Skeletal muscle satellite cell (primary cell): ENCODE measurements at regions not wholly inside any gene's neighbourhood (a gene's known extent, or its start where the extent isn't known, plus 50 kb on each side); places are given as distances from the start of the nearest gene placed in this dataset.
"Not testable (repeated sequence)": the region's sequence is repeated elsewhere in the genome, so short reads cannot be mapped to it uniquely, and the experiment has no call there.

Source experiments
- H3K27me3 ChIP-seq: 2 replicates; pipeline ENCODE4 v1.7.0; 2013; ENCODE audit warnings: low read length; ENCODE audit not compliant: control insufficient read depth, insufficient read depth
- H3K36me3 ChIP-seq: 2 replicates; pipeline ENCODE4 v1.7.0; 2013; ENCODE audit warnings: mild to moderate bottlenecking, control low read depth, low read length; ENCODE audit not compliant: insufficient read depth
- H3K4me1 ChIP-seq: 2 replicates; pipeline ENCODE4 v1.7.0; 2013; ENCODE audit warnings: low read length; ENCODE audit not compliant: control insufficient read depth, insufficient read depth
- H3K4me2 ChIP-seq: 2 replicates; pipeline ENCODE4 v1.7.0; 2013; ENCODE audit warnings: mild to moderate bottlenecking, low read length
- H3K4me3 ChIP-seq: 2 replicates; pipeline ENCODE4 v1.7.0; 2013; ENCODE audit warnings: low read length
- H3K9ac ChIP-seq: 2 replicates; pipeline ENCODE4 v1.7.0; 2013; ENCODE audit warnings: mild to moderate bottlenecking, low read depth, low read length, moderate library complexity
- H3K9me3 ChIP-seq: replicated peaks from 2 replicates; pipeline ENCODE4 v1.7.0; 2013; ENCODE audit warnings: mild to moderate bottlenecking, control low read depth, low read length

DNA sequence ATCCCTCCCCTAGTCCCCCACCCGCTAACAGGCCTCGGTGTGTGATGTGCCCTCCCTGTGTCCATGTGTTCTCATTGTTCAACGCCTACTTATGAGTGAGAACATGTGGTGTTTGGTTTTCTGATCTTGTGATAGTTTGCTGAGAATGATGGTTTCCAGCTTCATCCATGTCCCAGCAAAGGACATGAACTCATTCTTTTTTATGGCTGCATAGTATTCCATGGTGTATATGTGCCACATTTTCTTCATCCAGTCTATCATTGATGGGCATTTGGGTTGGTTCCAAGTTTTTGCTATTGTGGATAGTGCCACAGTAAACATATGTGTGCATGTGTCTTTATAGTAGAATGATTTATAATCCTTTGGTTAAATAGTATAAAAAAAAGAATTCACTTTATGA, 380.9 kb upstream of the ST8SIA4 start:
- H3K9ac ChIP-seq, H3K4me3 ChIP-seq, H3K4me2 ChIP-seq, H3K4me1 ChIP-seq, H3K9me3 ChIP-seq, H3K27me3 ChIP-seq, H3K36me3 ChIP-seq: not testable (repeated sequence)

GRCh38 chr5:101278917-101279316, 375.8 kb upstream of the ST8SIA4 start:
- Histone ChIP-seq H3K9me3 (no peaks in the 10 kb centered on the region), H3K9ac (no peak overlapping the region), H3K4me2 (no peak overlapping the region), H3K36me3 (no peaks in the 10 kb centered on the region), H3K4me3 (no peak overlapping the region), H3K27me3 (no peaks in the 10 kb centered on the region), H3K4me1 (no peaks in the 10 kb centered on the region)

DNA sequence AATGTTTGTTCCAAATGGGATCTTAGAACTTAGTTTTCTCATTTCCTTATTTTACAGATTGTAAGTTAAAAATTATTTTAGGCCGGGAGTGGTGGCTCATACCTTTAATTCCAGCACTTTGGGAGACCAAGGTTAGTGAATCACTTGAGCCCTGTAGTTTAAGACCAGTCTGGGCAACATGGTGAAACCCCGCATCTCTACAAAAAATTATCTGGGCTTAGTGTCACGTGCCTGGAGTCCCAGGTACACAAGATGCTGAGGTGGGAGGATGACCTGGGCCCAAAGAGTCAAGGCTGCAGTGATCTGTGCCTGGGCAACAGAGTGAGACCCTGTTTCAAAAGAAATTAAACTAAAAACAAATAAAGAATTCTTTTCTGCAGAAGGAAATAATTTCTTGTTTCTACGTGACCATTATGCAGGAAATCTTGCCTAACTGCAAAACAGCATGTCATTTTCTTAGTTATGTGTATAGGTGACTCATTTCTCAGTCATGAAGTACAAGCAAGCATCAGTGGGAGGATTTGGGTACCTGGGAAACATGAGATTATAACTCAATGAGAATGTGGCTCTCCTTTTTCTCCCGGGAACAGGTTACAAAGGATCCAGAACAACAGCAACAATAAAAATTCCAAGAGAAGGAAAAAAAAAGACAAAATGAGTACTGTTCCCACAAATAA, 375.1 kb upstream of the ST8SIA4 start:
- Histone ChIP-seq H3K9me3 (no peaks in the 10 kb centered on the region), H3K9ac (no peak overlapping the region), H3K36me3 (no peaks in the 10 kb centered on the region), H3K4me1 (no peaks in the 10 kb centered on the region), H3K4me3 (no peak overlapping the region), H3K27me3 (no peaks in the 10 kb centered on the region), H3K4me2 (no peak overlapping the region)

DNA sequence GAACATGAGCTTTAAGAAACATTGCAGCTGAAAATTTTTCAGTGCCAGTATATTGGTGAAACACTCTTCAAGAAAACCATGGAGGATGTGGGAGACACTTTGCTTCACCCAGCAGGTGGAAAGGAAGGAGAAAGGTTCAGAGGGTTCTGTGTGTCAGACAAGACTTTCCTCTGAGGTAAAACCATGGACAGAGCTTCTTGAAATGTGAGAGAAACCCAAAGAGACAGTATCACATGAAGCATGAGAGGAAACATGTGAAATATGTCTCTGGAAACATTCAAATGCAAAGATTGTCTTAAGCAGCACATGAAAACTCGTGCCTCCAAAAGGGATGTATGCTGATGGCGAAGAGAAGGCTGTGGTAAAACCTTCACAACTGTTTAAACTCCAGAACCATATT, 368.9 kb upstream of the ST8SIA4 start:
- no peaks in the 10 kb centered on the region for H3K36me3 ChIP-seq
- no peak overlapping the region for H3K4me3 ChIP-seq
- H3K4me1 ChIP-seq: no peaks in the 10 kb centered on the region
- no peak overlapping the region for H3K4me2 ChIP-seq
- H3K9ac ChIP-seq: no peak overlapping the region
- H3K9me3 ChIP-seq: no peaks in the 10 kb centered on the region
- no peaks in the 10 kb centered on the region for H3K27me3 ChIP-seq

DNA sequence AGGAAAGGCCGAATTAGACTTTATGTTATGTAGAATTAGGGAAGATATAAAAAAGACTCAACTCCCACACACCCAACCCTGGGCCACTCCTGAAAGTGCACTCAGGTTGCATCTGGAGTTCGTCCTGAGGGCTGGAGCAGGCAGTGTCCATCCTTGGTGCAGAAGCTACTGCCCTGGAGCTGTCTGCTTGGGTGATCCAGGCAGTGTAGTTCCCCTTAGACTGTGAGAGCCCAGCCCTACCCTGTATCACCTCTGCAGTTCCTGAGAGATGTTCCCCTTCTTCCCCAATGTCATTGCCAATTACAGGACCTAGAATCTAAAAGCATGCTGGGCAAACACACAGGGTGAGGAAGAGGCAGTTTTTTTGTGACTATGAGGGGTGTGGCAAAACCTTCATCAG, 368.3 kb upstream of the ST8SIA4 start:
- Histone ChIP-seq H3K9me3 (no peaks in the 10 kb centered on the region), H3K9ac (no peak overlapping the region), H3K27me3 (no peaks in the 10 kb centered on the region), H3K4me3 (no peak overlapping the region), H3K36me3 (no peaks in the 10 kb centered on the region), H3K4me1 (no peaks in the 10 kb centered on the region), H3K4me2 (no peak overlapping the region)

DNA sequence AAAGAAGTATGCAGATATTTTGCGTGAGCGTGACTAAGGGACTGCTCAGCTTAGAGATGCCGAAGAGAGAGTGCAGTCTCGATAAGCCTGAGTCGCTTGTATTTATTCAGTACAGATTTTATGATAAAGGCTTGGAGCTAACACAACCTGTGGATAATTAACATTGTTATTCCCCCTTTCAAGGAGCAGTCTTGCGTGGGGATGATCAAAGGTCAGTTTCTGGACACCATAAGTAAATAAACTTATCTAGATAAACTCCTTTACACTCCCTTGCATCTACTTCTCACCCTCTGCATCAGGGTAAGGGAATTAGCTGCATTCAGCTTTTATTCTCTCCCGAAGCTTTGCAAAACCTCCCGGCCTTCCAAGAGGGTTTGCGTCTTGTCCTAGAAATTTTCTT, 357.8 kb upstream of the ST8SIA4 start:
- no peak overlapping the region for H3K4me3 ChIP-seq
- H3K4me2 ChIP-seq: no peak overlapping the region
- no peaks in the 10 kb centered on the region for H3K4me1 ChIP-seq
- H3K9ac ChIP-seq: no peak overlapping the region
- H3K9me3 ChIP-seq: no peaks in the 10 kb centered on the region
- no peaks in the 10 kb centered on the region for H3K36me3 ChIP-seq
- no peaks in the 10 kb centered on the region for H3K27me3 ChIP-seq

DNA sequence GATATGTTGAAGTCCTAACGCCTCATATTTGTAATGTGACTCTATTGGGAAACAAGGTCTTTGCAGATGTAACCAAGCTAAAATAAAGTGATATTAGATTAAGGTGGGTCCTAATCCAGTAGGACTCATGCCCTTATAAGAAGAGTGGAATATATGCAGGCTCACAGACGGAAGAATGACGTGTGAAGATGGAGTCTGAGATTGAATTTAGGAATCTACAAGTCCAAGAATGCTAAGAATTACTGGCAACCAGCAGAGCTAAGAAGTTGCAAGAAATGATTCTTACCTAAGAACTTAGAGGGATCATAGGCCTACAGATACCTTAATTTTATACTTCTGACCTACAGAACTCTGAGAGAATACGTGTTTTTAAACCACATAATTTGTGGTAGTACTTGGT, 350.0 kb upstream of the ST8SIA4 start:
- Histone ChIP-seq H3K9me3 (no peaks in the 10 kb centered on the region), H3K36me3 (no peaks in the 10 kb centered on the region), H3K4me3 (no peak overlapping the region), H3K4me2 (no peak overlapping the region), H3K27me3 (no peaks in the 10 kb centered on the region), H3K9ac (no peak overlapping the region), H3K4me1 (no peaks in the 10 kb centered on the region)

GRCh38 chr5:101244621-101245020, 341.5 kb upstream of the ST8SIA4 start:
- H3K9ac ChIP-seq: no peak overlapping the region
- H3K4me3 ChIP-seq: no peak overlapping the region
- H3K36me3 ChIP-seq: no peaks in the 10 kb centered on the region
- H3K4me2 ChIP-seq: no peak overlapping the region
- no peaks in the 10 kb centered on the region for H3K9me3 ChIP-seq
- no peaks in the 10 kb centered on the region for H3K4me1 ChIP-seq
- no peaks in the 10 kb centered on the region for H3K27me3 ChIP-seq

DNA sequence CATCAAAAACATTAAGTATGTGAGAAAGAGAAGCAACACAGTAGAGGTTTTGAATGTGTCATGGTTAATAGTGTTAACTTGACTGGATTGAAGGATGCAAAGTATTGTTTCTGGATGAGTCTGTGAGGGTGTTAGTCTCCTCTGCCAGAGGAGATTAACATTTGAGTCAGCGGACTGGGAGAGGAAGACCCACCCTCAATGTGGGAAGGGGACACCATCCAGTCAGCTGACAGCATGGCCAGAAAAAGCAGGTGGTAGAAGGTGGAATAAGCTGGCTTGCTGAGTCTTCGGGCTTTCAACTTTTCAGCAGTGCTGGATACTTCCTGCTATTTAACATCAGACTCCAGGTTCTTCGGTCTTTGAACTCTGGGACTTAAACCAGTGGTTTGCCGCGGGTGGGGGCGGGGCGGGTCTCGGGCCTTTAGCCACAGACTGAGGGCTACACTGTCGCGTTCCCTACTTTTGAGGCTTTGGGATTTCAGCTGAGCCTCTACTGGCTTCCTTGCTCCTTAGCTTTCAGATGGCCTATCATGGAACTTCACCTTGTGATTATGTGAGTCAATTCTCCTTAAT, 309.9 kb upstream of the ST8SIA4 start:
- no peaks in the 10 kb centered on the region for H3K36me3 ChIP-seq
- H3K9ac ChIP-seq: no peak overlapping the region
- H3K4me3 ChIP-seq: no peak overlapping the region
- H3K4me2 ChIP-seq: no peak overlapping the region
- no peaks in the 10 kb centered on the region for H3K4me1 ChIP-seq
- H3K9me3 ChIP-seq: no peaks in the 10 kb centered on the region
- no peaks in the 10 kb centered on the region for H3K27me3 ChIP-seq

DNA sequence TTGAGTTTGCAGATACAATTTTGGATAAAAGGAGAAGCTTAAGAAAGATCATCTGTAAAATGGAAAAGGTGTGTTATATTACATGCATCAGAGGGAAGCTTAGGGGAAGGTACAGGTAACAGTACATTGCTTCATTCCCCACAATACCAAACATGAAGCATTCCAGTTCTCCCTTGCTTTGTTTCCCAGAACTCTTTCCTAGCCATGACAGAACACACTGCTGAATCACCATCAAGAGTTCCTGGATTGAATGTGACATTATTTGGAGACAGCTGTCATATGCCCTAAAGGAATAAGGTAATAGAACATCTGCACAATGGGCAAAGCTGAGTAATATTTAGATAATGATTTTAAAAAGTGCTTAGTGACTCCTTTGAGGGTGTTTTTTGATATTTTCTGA, 303.5 kb upstream of the ST8SIA4 start:
- Histone ChIP-seq H3K9ac (no peak overlapping the region), H3K4me2 (no peak overlapping the region), H3K36me3 (no peaks in the 10 kb centered on the region), H3K4me1 (no peaks in the 10 kb centered on the region), H3K4me3 (no peak overlapping the region), H3K9me3 (no peaks in the 10 kb centered on the region), H3K27me3 (no peaks in the 10 kb centered on the region)

DNA sequence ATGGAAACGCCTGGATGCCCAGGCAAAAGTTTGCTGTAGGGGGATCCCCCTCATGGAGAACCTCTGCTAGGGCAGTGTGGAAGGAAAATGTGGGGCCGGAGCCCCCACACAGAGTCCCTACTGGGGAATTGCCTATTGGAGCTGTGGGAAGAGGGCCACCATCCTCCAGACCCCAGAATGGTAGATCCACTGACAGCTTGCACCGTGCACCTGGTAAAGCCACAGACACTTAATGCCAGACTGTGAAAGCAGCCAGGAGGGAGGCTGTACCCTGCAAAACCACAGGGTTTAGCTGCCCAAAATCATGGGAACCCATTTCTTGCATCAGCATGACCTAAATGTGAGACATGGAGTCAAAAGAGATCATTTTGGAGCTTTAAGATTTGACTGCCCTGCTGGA, 302.0 kb upstream of the ST8SIA4 start:
- H3K9me3 ChIP-seq, H3K36me3 ChIP-seq, H3K4me3 ChIP-seq, H3K4me2 ChIP-seq, H3K9ac ChIP-seq, H3K27me3 ChIP-seq, H3K4me1 ChIP-seq: not testable (repeated sequence)

DNA sequence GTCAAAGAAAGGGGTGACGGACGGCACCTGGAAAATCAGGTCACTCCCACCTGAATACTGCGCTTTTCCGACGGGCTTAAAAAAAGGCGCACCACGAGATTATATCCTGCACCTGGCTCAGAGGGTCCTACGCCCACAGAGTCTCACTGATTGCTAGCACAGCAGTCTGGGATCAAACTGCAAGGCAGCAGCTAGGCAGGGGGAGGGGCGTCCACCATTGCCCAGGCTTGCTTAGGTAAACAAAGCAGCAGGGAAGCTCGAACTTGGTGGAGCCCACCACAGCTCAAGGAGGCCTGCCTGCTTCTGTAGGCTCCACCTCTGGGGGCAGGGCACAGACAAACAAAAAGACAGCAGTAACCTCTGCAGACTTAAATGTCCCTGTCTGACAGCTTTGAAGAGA, 277.3 kb upstream of the ST8SIA4 start:
- H3K36me3 ChIP-seq, H3K9me3 ChIP-seq, H3K4me1 ChIP-seq, H3K27me3 ChIP-seq, H3K4me2 ChIP-seq, H3K4me3 ChIP-seq, H3K9ac ChIP-seq: not testable (repeated sequence)
